ENCODE measurements at regions not wholly inside any gene's neighbourhood (a gene's known extent, or its start where the extent isn't known, plus 50 kb on each side); places are given as distances from the start of the nearest gene placed in this dataset.

DNA sequence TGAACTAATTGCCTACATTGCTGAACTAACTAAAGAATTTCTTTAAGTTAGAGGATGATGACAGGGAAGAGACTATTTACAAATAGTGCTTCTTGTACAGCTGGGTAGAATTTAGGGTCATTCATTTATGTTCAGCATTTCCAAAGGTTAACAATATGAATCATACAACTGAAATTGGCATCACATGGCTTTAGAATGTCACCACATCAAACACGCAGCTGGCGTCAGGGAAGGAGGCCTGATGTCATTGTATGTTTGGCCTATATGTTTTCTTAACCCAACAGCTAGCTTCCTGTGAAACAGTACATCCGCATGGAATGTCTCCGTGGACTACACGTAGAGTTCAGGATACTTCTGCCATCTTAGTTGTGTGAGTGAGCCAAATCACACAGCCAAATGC, 99.0 kb upstream of the TNFSF11 start:
- Mint-ChIP-seq H3K27me3 (ENCODE audit: insufficient read depth, low read depth) (no peaks in the 10 kb centered on the region), H3K9me3 (peaks cover 6% of the 10 kb centered on the region), H3K27ac (no peak overlapping the region), H3K36me3 (no peaks in the 10 kb centered on the region), H3K4me3 (no peak overlapping the region), H3K4me1 (no peaks in the 10 kb centered on the region)
- no peak for DNase-seq (ENCODE audit: low spot score)
- Histone ChIP-seq H3K4me1 (no peaks in the 10 kb centered on the region), H3K9ac (no peak overlapping the region), H3K27me3 (no peaks in the 10 kb centered on the region), H3K9me3 (ENCODE audit: low read depth) (no peaks in the 10 kb centered on the region), H3K27ac (no peak overlapping the region), H2AFZ (replicated peaks) (no peak overlapping the region), H3K36me3 (no peaks in the 10 kb centered on the region), H3K79me2 (ENCODE audit: low read depth) (no peaks in the 10 kb centered on the region), H3K4me2 (no peak overlapping the region), H3K4me3 (no peak overlapping the region), H3F3A (ENCODE audit: low read depth) (no peaks in the 10 kb centered on the region), H4K20me1 (ENCODE audit: low read depth) (no peaks in the 10 kb centered on the region)
- TF ChIP-seq, protein P1, sequence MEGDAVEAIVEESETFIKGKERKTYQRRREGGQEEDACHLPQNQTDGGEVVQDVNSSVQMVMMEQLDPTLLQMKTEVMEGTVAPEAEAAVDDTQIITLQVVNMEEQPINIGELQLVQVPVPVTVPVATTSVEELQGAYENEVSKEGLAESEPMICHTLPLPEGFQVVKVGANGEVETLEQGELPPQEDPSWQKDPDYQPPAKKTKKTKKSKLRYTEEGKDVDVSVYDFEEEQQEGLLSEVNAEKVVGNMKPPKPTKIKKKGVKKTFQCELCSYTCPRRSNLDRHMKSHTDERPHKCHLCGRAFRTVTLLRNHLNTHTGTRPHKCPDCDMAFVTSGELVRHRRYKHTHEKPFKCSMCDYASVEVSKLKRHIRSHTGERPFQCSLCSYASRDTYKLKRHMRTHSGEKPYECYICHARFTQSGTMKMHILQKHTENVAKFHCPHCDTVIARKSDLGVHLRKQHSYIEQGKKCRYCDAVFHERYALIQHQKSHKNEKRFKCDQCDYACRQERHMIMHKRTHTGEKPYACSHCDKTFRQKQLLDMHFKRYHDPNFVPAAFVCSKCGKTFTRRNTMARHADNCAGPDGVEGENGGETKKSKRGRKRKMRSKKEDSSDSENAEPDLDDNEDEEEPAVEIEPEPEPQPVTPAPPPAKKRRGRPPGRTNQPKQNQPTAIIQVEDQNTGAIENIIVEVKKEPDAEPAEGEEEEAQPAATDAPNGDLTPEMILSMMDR (IDR thresholded peaks at IDR 0.05) = no peak
- TF ChIP-seq EZH2 (IDR thresholded peaks at IDR 0.05) = no peak
- no peak for TF ChIP-seq EZH2phosphoT487 (IDR thresholded peaks at IDR 0.05)

DNA sequence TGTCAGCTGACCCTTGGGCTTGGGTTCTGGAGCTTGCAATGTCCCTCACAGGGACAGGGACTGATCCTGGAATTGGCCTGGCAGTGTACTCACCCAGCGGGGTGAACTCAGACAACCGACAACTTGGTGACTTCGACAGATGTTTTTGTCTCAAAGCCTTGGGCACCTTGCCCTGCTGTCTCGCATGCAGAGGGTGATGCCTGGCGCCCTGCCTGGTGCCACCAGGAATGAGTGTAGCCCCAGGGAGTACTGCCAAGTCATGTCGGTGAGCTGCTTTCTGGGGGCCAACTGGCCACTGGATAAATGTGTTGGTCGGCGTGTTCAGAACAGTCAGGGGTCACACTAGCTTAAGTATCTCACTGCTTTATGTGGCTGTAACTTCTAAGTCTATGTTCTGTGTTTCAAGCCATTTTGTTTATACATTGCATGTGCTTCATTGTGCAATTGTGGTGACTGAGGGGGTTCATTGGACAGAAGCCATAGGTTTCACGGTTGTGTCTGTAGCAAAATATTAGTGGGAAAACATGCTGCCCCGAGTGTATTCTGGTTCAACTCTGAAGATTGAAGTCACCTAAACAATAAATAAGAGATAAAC, 96.3 kb upstream of the TNFSF11 start:
- Histone ChIP-seq H3K27ac (no peak overlapping the region), H3K4me2 (no peak overlapping the region), H3K79me2 (ENCODE audit: low read depth) (no peaks in the 10 kb centered on the region), H2AFZ (replicated peaks) (no peak overlapping the region), H3K36me3 (no peaks in the 10 kb centered on the region), H3K9ac (no peak overlapping the region), H3K4me3 (no peak overlapping the region), H3K4me1 (no peaks in the 10 kb centered on the region), H4K20me1 (ENCODE audit: low read depth) (no peaks in the 10 kb centered on the region), H3F3A (ENCODE audit: low read depth) (no peaks in the 10 kb centered on the region), H3K27me3 (no peaks in the 10 kb centered on the region), H3K9me3 (ENCODE audit: low read depth) (no peaks in the 10 kb centered on the region)
- Mint-ChIP-seq H3K4me3 (no peak overlapping the region), H3K36me3 (no peaks in the 10 kb centered on the region), H3K4me1 (no peaks in the 10 kb centered on the region), H3K27me3 (ENCODE audit: insufficient read depth, low read depth) (no peaks in the 10 kb centered on the region), H3K27ac (no peak overlapping the region), H3K9me3 (peaks cover 6% of the 10 kb centered on the region)
- DNase-seq (ENCODE audit: low spot score) = no peak
- TF ChIP-seq, protein P1 (IDR thresholded peaks at IDR 0.05) = no peak
- TF ChIP-seq EZH2 (IDR thresholded peaks at IDR 0.05) (no peak), EZH2phosphoT487 (IDR thresholded peaks at IDR 0.05) (no peak)

DNA sequence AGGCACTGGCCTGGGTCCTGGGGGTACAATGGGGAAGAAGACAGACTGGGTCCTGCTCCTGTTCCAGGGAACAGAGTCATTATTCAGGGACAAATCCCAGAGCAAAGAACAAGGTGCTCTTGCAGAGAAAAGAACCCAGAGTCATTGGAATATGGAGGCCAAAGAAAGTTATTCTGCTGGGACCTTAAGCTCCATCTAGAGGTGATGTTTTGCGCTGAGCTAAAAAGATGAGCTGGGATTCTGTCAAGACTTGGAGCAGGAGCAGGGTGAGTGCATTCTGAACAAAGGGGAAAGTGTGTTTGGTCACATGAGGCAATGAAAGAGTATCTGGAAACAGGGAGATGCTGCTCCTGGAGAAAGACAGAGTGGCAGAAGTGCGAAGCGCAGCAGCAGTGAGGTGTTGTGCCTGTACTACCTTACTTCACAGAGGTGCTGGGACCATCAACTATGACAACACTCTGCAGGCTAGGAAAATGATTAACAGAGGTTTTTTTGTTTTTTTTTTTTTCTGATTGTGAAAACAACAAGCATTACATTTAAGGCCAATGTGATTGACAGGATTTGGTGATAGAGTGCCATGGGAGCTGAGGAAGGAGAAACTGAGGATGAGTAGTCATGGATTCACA, 95.3 kb upstream of the TNFSF11 start:
- H3K9me3 ChIP-seq (ENCODE audit: low read depth) = no peaks in the 10 kb centered on the region
- H3K27me3 ChIP-seq = no peaks in the 10 kb centered on the region
- no peaks in the 10 kb centered on the region for H3K79me2 ChIP-seq (ENCODE audit: low read depth)
- no peak overlapping the region for H3K9ac ChIP-seq
- Mint-ChIP-seq H3K27ac (no peak overlapping the region), H3K27me3 (ENCODE audit: insufficient read depth, low read depth) (no peaks in the 10 kb centered on the region), H3K36me3 (no peaks in the 10 kb centered on the region), H3K4me1 (no peaks in the 10 kb centered on the region), H3K4me3 (no peak overlapping the region), H3K9me3 (peaks cover 6% of the 10 kb centered on the region)
- no peaks in the 10 kb centered on the region for H4K20me1 ChIP-seq (ENCODE audit: low read depth)
- no peak overlapping the region for H3K4me3 ChIP-seq
- H2AFZ ChIP-seq (replicated peaks) = peak overlapping the region; percentile 40
- H3K27ac ChIP-seq = no peak overlapping the region
- H3K36me3 ChIP-seq = no peaks in the 10 kb centered on the region
- no peak overlapping the region for H3K4me2 ChIP-seq
- no peaks in the 10 kb centered on the region for H3K4me1 ChIP-seq
- TF ChIP-seq EZH2phosphoT487 (IDR thresholded peaks at IDR 0.05) = no peak
- TF ChIP-seq, protein P1 (IDR thresholded peaks at IDR 0.05) = peak; percentile 44
- no peak for TF ChIP-seq EZH2 (IDR thresholded peaks at IDR 0.05)
- H3F3A ChIP-seq (ENCODE audit: low read depth) = no peaks in the 10 kb centered on the region
- DNase-seq (ENCODE audit: low spot score) = peak; percentile 27
